Epidermal melanocyte (primary cell): ENCODE measurements at regions not wholly inside any gene's neighbourhood (a gene's known extent, or its start where the extent isn't known, plus 50 kb on each side); places are given as distances from the start of the nearest gene placed in this dataset.
"Not testable (repeated sequence)": the region's sequence is repeated elsewhere in the genome, so short reads cannot be mapped to it uniquely, and the experiment has no call there.

Experiments used
- DNase-seq: peaks from one replicate; pipeline ENCODE4 v3.0.0; 2011; ENCODE audit warnings: low spot score; ENCODE audit not compliant: insufficient read length

- no peak for DNase-seq
Measured at GRCh38 chr10:4450169-4450568, 375.8 kb upstream of the AKR1E2 start.

- DNase-seq, result no peak
Measured at GRCh38 chr10:4448030-4448429, 378.0 kb upstream of the AKR1E2 start.

- no peak for DNase-seq
Measured at GRCh38 chr10:4443419-4443818, 382.6 kb upstream of the AKR1E2 start.

GRCh38 chr10:4442296-4442695, 383.7 kb upstream of the AKR1E2 start:
- DNase-seq, result no peak

GRCh38 chr10:4440260-4440659, 385.7 kb upstream of the AKR1E2 start:
- no peak for DNase-seq

GRCh38 chr10:4437791-4438190, 388.2 kb upstream of the AKR1E2 start:
- DNase-seq, result no peak

GRCh38 chr10:4437061-4437460, 388.9 kb upstream of the AKR1E2 start:
- DNase-seq, result no peak

GRCh38 chr10:4436103-4436502, 389.9 kb upstream of the AKR1E2 start:
- DNase-seq, result no peak

GRCh38 chr10:4434516-4435071, 391.4 kb upstream of the AKR1E2 start:
- DNase-seq, result no peak

GRCh38 chr10:4434105-4434504, 391.9 kb upstream of the AKR1E2 start:
- DNase-seq, result no peak

GRCh38 chr10:4431114-4431863, 394.7 kb upstream of the AKR1E2 start:
- no peak for DNase-seq

GRCh38 chr10:4429571-4429970, 396.4 kb upstream of the AKR1E2 start:
- DNase-seq, result no peak

GRCh38 chr10:4427532-4427931, 398.5 kb upstream of the AKR1E2 start:
- DNase-seq, result no peak

- DNase-seq, result no peak
Measured at GRCh38 chr10:4426866-4427265, 399.1 kb upstream of the AKR1E2 start.

- no peak for DNase-seq
Measured at GRCh38 chr10:4409319-4409718, 416.7 kb upstream of the AKR1E2 start.

- DNase-seq, result no peak
Measured at GRCh38 chr10:4407783-4408182, 418.2 kb upstream of the AKR1E2 start.

GRCh38 chr10:4405828-4406227, 420.2 kb upstream of the AKR1E2 start:
- no peak for DNase-seq

GRCh38 chr10:4403638-4404252, 422.3 kb upstream of the AKR1E2 start:
- DNase-seq, result no peak

GRCh38 chr10:4401080-4401479, 424.9 kb upstream of the AKR1E2 start:
- DNase-seq, result not testable (repeated sequence)

GRCh38 chr10:4399556-4399955, 426.5 kb upstream of the AKR1E2 start:
- no peak for DNase-seq

- DNase-seq, result no peak
Measured at GRCh38 chr10:4398602-4399001, 427.4 kb upstream of the AKR1E2 start.

- no peak for DNase-seq
Measured at GRCh38 chr10:4397337-4397736, 428.7 kb upstream of the AKR1E2 start.
